A549 (cell line): ENCODE measurements at regions not wholly inside any gene's neighbourhood (a gene's known extent, or its start where the extent isn't known, plus 50 kb on each side); places are given as distances from the start of the nearest gene placed in this dataset.

Experiments used
- ATAC-seq, 2 experiments: fragments of 200-7000 bp in 1 of 2; fragments of >200 bp in 1 of 2; cut with Nextera tagmentation in 1 of 2; cut with Tn5 transposase in 1 of 2; 3 replicates each; pipeline versions ENCODE4 v1.8.0 to v1.9.1; 2018 to 2020; ENCODE audit warnings: mild to moderate bottlenecking in 1 of 2, moderate library complexity in 1 of 2
- CTCF ChIA-PET: fragments of 300-600 bp; sonication (Branson Sonifier 250); formaldehyde crosslinking; extraction: SDS; loops from one replicate; lab custom pipeline; 2021; ENCODE audit warnings: antibody characterized with exemption, inconsistent platforms; lab: Yijun Ruan, JAX
- POLR2A ChIA-PET: fragments of 350-600 bp; formaldehyde crosslinking; extraction: SDS; loops from one replicate; lab custom pipeline; 2021; ENCODE audit warnings: antibody characterized with exemption, inconsistent platforms; lab: Yijun Ruan, JAX
- DNase-seq, 2 experiments: peaks; one replicate each; pipeline versions ENCODE4 v3.0.0 to v3.0.0-alpha.2; 2011 to 2016; ENCODE audit warnings: low read depth in 1 of 2, low spot score in 1 of 2
- FAIRE-seq: peaks from 2 replicates; lab custom pipeline; 2011; peaks lifted over from hg19 to GRCh38; lab: Jason Lieb, UNC
- H3K27ac ChIP-seq, 2 experiments: fragments of >200 bp; sonication (Bioruptor Twin); formaldehyde crosslinking; 3 replicates each; pipeline ENCODE4 v1.5.1; 2016 to 2017
- H3K4me1 ChIP-seq: fragments of >200 bp; sonication (Bioruptor Twin); formaldehyde crosslinking; 3 replicates; pipeline ENCODE4 v1.6.1; 2016
- H3K4me2 ChIP-seq: fragments of >200 bp; sonication (Bioruptor Twin); formaldehyde crosslinking; 3 replicates; pipeline ENCODE4 v1.6.1; 2016
- H3K4me3 ChIP-seq: fragments of >200 bp; sonication (Bioruptor Twin); formaldehyde crosslinking; 3 replicates; pipeline ENCODE4 v1.5.1; 2016
- H3K9me3 ChIP-seq: fragments of >200 bp; sonication (Bioruptor Twin); formaldehyde crosslinking; 3 replicates; pipeline ENCODE4 v1.6.1; 2016
- BHLHE40 ChIP-seq: IDR thresholded peaks from 2 replicates; pipeline ENCODE4 v1.6.1; 2012; ENCODE audit warnings: low read depth, low read length, inconsistent platforms
- CHD4 ChIP-seq: fragments of 200-600 bp; sonication (generic); IDR thresholded peaks from 2 replicates; pipeline ENCODE4 v1.6.1; 2016; ENCODE audit warnings: antibody characterized with exemption, mild to moderate bottlenecking, borderline replicate concordance
- EP300 ChIP-seq, 2 experiments: fragments of >200 bp; sonication (Bioruptor Twin); formaldehyde crosslinking; IDR thresholded peaks; 2 replicates in 1 of 2; 3 replicates in 1 of 2; pipeline ENCODE4 v1.6.1; 2016 to 2017
- FOSB ChIP-seq: fragments of 250-450 bp; sonication (Bioruptor Pico); IDR thresholded peaks from 2 replicates; pipeline ENCODE4 v1.5.0; 2020; ENCODE audit warnings: mild to moderate bottlenecking, moderate library complexity
- GATA3 ChIP-seq: IDR thresholded peaks from 2 replicates; pipeline ENCODE4 v1.6.1; 2012; ENCODE audit warnings: borderline replicate concordance
- HMGXB4 ChIP-seq: fragments of 250-450 bp; sonication (Bioruptor Pico); IDR thresholded peaks from 2 replicates; pipeline ENCODE4 v1.5.0; 2021; ENCODE audit warnings: mild to moderate bottlenecking, moderate library complexity, borderline replicate concordance
- HOXB13 ChIP-seq: fragments of 250-450 bp; sonication (Bioruptor Pico); IDR thresholded peaks from 2 replicates; pipeline ENCODE4 v1.5.0; 2020; ENCODE audit warnings: low read depth, mild to moderate bottlenecking, moderate library complexity
- JUNB ChIP-seq: fragments of >200 bp; sonication (Bioruptor Twin); formaldehyde crosslinking; IDR thresholded peaks from 2 replicates; pipeline ENCODE4 v1.6.1; 2016
- KDM1A ChIP-seq: fragments of 200-600 bp; sonication (generic); IDR thresholded peaks from 2 replicates; pipeline ENCODE4 v1.6.1; 2016; ENCODE audit warnings: low read depth, mild to moderate bottlenecking
- NFE2L2 ChIP-seq: fragments of 150-350 bp; conservative IDR thresholded peaks from 2 replicates; pipeline ENCODE4 v1.6.1; 2014; ENCODE audit warnings: low read length
- RAD21 ChIP-seq, 2 experiments: fragments of >200 bp in 1 of 2; sonication (Bioruptor Twin) in 1 of 2; formaldehyde crosslinking in 1 of 2; IDR thresholded peaks in 1 of 2; conservative IDR thresholded peaks in 1 of 2; 2 replicates in 1 of 2; 3 replicates in 1 of 2; pipeline ENCODE4 v1.6.1; 2012 to 2018; ENCODE audit warnings: inconsistent platforms in 1 of 2
- USF2 ChIP-seq: fragments of 450-650 bp; IDR thresholded peaks from 2 replicates; pipeline ENCODE4 v1.6.1; 2014; ENCODE audit warnings: antibody characterized with exemption
- ZC3H11A ChIP-seq: fragments of 450-650 bp; IDR thresholded peaks from 2 replicates; pipeline ENCODE4 v1.6.1; 2014; ENCODE audit warnings: antibody characterized with exemption, mild to moderate bottlenecking
- ZSCAN20 ChIP-seq: fragments of 250-450 bp; sonication (Bioruptor Pico); IDR thresholded peaks from 2 replicates; pipeline ENCODE4 v1.8.0; 2022; ENCODE audit warnings: mild to moderate bottlenecking, moderate library complexity
- WGBS: methylation state at CpG from one replicate; pipeline ENCODE4 v1.1.6; 2017; ENCODE audit errors: missing lambda C conversion rate; 5-methylcytosine and 5-hydroxymethylcytosine counted together
- TF ChIP-seq, protein P1 (sequence below): fragments of >200 bp; sonication (Bioruptor Twin); formaldehyde crosslinking; IDR thresholded peaks from 2 replicates; pipeline ENCODE4 v1.6.1; 2016
- TF ChIP-seq, protein P2 (sequence below): fragments of >200 bp; sonication (Bioruptor Twin); formaldehyde crosslinking; IDR thresholded peaks from 3 replicates; pipeline ENCODE4 v1.5.1; 2016
- TF ChIP-seq, protein P3 (sequence below): fragments of 200-600 bp; sonication (generic); IDR thresholded peaks from 2 replicates; pipeline ENCODE4 v1.6.1; 2016; ENCODE audit warnings: antibody characterized with exemption, mild to moderate bottlenecking, moderate library complexity

DNA sequence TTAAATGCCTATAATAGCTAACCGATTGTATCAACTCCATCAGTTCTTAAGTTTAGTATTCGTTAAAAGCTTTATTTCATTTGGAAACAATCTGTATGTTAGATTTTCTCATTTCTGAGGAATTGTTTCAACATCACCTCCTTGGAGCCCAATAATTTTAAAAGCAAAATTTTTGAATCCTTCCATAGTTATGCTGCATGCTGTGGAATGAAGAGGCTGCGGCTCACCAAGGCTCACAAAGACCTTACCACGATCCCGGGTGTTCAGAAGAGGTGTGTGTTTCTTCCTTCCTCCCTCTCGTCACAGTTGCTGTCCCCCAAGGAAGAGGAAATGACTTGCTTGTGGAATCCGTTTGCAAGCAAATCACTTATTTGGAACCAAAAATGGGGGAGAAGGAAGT lies 143.8 kb downstream of the FGF1 start:
- Histone ChIP-seq H3K4me1 (peaks cover 6% of the 10 kb centered on the region; the same call in 1 of the 3 replicates), H3K27ac (no peak overlapping the region), H3K4me2 (no peak overlapping the region), H3K4me3 (no peak overlapping the region)
- no peak for FAIRE-seq
- TF ChIP-seq CHD4 (no peak), ZC3H11A (no peak), BHLHE40 (no peak), NFE2L2 (no peak), KDM1A (no peak), RAD21 (conservative IDR thresholded peaks at IDR 0.05 in 1 of 2, IDR thresholded peaks at IDR 0.05 in 1 of 2) (no peak), GATA3 (no peak), HOXB13 (no peak), EP300 (IDR thresholded peaks at IDR 0.05) (no peak), JUNB (no peak)
- TF ChIP-seq, protein P1, sequence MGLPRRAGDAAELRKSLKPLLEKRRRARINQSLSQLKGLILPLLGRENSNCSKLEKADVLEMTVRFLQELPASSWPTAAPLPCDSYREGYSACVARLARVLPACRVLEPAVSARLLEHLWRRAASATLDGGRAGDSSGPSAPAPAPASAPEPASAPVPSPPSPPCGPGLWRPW, result no peak
- TF ChIP-seq, protein P2, sequence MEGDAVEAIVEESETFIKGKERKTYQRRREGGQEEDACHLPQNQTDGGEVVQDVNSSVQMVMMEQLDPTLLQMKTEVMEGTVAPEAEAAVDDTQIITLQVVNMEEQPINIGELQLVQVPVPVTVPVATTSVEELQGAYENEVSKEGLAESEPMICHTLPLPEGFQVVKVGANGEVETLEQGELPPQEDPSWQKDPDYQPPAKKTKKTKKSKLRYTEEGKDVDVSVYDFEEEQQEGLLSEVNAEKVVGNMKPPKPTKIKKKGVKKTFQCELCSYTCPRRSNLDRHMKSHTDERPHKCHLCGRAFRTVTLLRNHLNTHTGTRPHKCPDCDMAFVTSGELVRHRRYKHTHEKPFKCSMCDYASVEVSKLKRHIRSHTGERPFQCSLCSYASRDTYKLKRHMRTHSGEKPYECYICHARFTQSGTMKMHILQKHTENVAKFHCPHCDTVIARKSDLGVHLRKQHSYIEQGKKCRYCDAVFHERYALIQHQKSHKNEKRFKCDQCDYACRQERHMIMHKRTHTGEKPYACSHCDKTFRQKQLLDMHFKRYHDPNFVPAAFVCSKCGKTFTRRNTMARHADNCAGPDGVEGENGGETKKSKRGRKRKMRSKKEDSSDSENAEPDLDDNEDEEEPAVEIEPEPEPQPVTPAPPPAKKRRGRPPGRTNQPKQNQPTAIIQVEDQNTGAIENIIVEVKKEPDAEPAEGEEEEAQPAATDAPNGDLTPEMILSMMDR, result no peak
- TF ChIP-seq, all 56 proteins: peak for 0
- POLR2A ChIA-PET, result no interaction called here
- no peaks in the 10 kb centered on the region for H3K9me3 ChIP-seq
- DNase-seq, result no peak
- no peak for ATAC-seq
- CTCF ChIA-PET, result interaction anchor here (0.8 kb wide), 1 partner anchor 83 kb away, joined by 3 read pairs; no protein-coding TSS in a partner anchor
- 85% methylated on average over 7 of the region's 7 CpGs for WGBS

DNA sequence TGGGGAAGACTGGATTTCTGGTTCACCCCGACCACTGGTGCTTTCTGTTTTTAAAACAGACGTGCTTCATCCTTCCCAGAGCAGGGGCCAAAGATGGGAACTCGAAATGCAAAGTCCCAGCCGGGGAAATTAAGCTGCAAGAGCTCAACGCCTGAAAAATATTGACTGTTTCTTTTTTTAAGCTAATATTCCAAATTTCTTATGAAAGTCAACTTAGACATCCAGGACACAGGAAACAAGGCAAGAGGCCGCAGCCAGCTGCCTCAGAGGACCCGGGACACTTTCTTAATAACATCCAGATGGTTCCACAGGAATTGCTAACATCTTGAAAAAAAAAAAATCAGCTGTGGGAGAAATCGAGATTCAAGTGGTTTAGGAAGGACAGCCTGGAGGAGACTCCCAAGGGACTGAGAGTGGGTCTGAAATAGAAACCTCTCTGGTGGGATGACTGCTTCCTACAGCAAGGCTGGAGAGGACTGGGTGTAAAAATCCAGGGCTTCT lies 144.9 kb downstream of the FGF1 start:
- H3K4me2 ChIP-seq, result no peak overlapping the region
- H3K4me3 ChIP-seq, result no peak overlapping the region
- H3K27ac ChIP-seq, result no peak overlapping the region
- no peak for ATAC-seq
- POLR2A ChIA-PET, result no interaction called here
- no peak for DNase-seq
- no peaks in the 10 kb centered on the region for H3K9me3 ChIP-seq
- TF ChIP-seq ZSCAN20 (CRISPR knock-in tag) (no peak), HOXB13 (no peak), FOSB (CRISPR knock-in tag) (no peak), USF2 (no peak), HMGXB4 (CRISPR knock-in tag) (no peak), KDM1A (no peak)
- TF ChIP-seq, protein P3, sequence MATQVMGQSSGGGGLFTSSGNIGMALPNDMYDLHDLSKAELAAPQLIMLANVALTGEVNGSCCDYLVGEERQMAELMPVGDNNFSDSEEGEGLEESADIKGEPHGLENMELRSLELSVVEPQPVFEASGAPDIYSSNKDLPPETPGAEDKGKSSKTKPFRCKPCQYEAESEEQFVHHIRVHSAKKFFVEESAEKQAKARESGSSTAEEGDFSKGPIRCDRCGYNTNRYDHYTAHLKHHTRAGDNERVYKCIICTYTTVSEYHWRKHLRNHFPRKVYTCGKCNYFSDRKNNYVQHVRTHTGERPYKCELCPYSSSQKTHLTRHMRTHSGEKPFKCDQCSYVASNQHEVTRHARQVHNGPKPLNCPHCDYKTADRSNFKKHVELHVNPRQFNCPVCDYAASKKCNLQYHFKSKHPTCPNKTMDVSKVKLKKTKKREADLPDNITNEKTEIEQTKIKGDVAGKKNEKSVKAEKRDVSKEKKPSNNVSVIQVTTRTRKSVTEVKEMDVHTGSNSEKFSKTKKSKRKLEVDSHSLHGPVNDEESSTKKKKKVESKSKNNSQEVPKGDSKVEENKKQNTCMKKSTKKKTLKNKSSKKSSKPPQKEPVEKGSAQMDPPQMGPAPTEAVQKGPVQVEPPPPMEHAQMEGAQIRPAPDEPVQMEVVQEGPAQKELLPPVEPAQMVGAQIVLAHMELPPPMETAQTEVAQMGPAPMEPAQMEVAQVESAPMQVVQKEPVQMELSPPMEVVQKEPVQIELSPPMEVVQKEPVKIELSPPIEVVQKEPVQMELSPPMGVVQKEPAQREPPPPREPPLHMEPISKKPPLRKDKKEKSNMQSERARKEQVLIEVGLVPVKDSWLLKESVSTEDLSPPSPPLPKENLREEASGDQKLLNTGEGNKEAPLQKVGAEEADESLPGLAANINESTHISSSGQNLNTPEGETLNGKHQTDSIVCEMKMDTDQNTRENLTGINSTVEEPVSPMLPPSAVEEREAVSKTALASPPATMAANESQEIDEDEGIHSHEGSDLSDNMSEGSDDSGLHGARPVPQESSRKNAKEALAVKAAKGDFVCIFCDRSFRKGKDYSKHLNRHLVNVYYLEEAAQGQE, result no peak
- TF ChIP-seq, protein P1, result no peak
- H3K4me1 ChIP-seq, result peaks cover 6% of the 10 kb centered on the region; the same call in 1 of the 3 replicates
- WGBS, result 72% methylated on average over 8 of the region's 8 CpGs
- CTCF ChIA-PET, result interaction anchor here (0.9 to 2.6 kb wide), 3 partner anchors 8 to 216 kb away, joined by 3 to 17 read pairs (median 3); partner anchors contain the start of gene SPRY4
- FAIRE-seq, result no peak
